HL-60 (cell line): ENCODE measurements at regions not wholly inside any gene's neighbourhood (a gene's known extent, or its start where the extent isn't known, plus 50 kb on each side); places are given as distances from the start of the nearest gene placed in this dataset.

ENCODE experiments used
- POLR2AphosphoS5 ChIP-seq: IDR thresholded peaks from 2 replicates; pipeline ENCODE4 v1.6.1; 2012; ENCODE audit warnings: low read depth
- TF ChIP-seq, protein P1 (sequence below): IDR thresholded peaks from one replicate; pipeline ENCODE4 v1.5.1; 2011; ENCODE audit warnings: low read length, control low read depth, inconsistent platforms; ENCODE audit not compliant: insufficient read depth
- TF ChIP-seq, protein P2 (sequence below): IDR thresholded peaks from 2 replicates; pipeline ENCODE4 v1.6.1; 2012; ENCODE audit warnings: low read depth; ENCODE audit not compliant: insufficient replicate concordance

DNA sequence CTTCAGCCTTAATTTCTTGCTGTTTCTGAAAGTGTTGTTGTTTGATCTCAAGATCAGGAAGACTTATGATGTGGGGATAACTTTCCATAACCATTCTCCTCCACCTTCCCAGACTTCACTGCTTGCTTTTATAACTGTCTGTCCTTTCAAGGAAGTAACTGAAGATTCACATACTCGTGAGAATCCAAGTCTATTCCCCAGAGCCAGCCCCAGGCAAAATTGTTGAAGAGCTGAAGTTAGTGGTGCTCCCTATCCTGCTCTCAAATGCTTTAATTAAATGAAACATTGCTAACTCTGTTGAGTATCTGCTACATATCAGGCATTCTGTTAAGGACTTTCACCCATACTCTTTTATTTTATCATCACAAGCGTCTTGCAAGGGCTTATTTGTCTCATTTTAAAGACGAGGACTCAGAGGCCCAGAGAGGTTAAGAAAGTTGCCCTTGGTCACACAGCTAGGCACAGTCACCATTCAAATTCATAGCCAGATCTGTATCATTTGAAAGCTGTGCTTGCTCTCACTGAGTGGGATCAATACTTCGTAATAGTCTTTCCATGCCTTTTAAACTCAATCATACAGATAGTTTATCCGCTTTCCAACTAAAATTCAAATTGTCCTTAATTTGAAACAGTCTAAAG lies 189.8 kb upstream of the TCF4 start:
- TF ChIP-seq, protein P1, sequence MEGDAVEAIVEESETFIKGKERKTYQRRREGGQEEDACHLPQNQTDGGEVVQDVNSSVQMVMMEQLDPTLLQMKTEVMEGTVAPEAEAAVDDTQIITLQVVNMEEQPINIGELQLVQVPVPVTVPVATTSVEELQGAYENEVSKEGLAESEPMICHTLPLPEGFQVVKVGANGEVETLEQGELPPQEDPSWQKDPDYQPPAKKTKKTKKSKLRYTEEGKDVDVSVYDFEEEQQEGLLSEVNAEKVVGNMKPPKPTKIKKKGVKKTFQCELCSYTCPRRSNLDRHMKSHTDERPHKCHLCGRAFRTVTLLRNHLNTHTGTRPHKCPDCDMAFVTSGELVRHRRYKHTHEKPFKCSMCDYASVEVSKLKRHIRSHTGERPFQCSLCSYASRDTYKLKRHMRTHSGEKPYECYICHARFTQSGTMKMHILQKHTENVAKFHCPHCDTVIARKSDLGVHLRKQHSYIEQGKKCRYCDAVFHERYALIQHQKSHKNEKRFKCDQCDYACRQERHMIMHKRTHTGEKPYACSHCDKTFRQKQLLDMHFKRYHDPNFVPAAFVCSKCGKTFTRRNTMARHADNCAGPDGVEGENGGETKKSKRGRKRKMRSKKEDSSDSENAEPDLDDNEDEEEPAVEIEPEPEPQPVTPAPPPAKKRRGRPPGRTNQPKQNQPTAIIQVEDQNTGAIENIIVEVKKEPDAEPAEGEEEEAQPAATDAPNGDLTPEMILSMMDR, result no peak
- TF ChIP-seq, protein P2, sequence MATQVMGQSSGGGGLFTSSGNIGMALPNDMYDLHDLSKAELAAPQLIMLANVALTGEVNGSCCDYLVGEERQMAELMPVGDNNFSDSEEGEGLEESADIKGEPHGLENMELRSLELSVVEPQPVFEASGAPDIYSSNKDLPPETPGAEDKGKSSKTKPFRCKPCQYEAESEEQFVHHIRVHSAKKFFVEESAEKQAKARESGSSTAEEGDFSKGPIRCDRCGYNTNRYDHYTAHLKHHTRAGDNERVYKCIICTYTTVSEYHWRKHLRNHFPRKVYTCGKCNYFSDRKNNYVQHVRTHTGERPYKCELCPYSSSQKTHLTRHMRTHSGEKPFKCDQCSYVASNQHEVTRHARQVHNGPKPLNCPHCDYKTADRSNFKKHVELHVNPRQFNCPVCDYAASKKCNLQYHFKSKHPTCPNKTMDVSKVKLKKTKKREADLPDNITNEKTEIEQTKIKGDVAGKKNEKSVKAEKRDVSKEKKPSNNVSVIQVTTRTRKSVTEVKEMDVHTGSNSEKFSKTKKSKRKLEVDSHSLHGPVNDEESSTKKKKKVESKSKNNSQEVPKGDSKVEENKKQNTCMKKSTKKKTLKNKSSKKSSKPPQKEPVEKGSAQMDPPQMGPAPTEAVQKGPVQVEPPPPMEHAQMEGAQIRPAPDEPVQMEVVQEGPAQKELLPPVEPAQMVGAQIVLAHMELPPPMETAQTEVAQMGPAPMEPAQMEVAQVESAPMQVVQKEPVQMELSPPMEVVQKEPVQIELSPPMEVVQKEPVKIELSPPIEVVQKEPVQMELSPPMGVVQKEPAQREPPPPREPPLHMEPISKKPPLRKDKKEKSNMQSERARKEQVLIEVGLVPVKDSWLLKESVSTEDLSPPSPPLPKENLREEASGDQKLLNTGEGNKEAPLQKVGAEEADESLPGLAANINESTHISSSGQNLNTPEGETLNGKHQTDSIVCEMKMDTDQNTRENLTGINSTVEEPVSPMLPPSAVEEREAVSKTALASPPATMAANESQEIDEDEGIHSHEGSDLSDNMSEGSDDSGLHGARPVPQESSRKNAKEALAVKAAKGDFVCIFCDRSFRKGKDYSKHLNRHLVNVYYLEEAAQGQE, result no peak
- no peak for TF ChIP-seq POLR2AphosphoS5
